Panc1 (cell line): ENCODE measurements at regions not wholly inside any gene's neighbourhood (a gene's known extent, or its start where the extent isn't known, plus 50 kb on each side); places are given as distances from the start of the nearest gene placed in this dataset.

Experiments used
- ATAC-seq: fragments of 200-7000 bp; cut with Tn5 transposase; 2 replicates; pipeline ENCODE4 v1.9.1; 2020; ENCODE audit warnings: mild to moderate bottlenecking, moderate library complexity
- BruUV-seq: library from RNA; stranded (reverse); fragments of 400-500 nt; replicated peaks from 2 replicates; lab custom pipeline; 2021; lab: Mats Ljungman, UMichigan
- CTCF ChIA-PET: fragments of 300-600 bp; sonication (Branson Sonifier 250); formaldehyde crosslinking; loops from one replicate; lab custom pipeline; 2022; ENCODE audit warnings: antibody characterized with exemption; lab: Charles Lee
- POLR2A ChIA-PET: fragments of 300-600 bp; sonication (Branson Sonifier 250); formaldehyde crosslinking; loops from one replicate; lab custom pipeline; 2022; ENCODE audit warnings: antibody characterized with exemption; lab: Charles Lee
- DNase-seq: peaks from one replicate; pipeline ENCODE4 v3.0.0-alpha.2; 2010; ENCODE audit warnings: low read depth, low spot score
- H3K27ac ChIP-seq: 2 replicates; pipeline ENCODE4 v1.5.1; 2011; ENCODE audit warnings: mild to moderate bottlenecking, low read length, inconsistent platforms
- H3K27me3 ChIP-seq: fragments of 200-500 bp; sonication (Bioruptor generic); 2 replicates; pipeline ENCODE4 v1.6.0; 2014; ENCODE audit warnings: low read length, inconsistent platforms; ENCODE audit not compliant: control insufficient read depth, insufficient read depth
- H3K36me3 ChIP-seq: fragments of 200-500 bp; sonication (Bioruptor generic); 2 replicates; pipeline ENCODE4 v1.5.1; 2014; ENCODE audit warnings: inconsistent platforms, mild to moderate bottlenecking, low read length, moderate library complexity; ENCODE audit not compliant: control insufficient read depth, insufficient read depth
- H3K4me1 ChIP-seq: 2 replicates; pipeline ENCODE4 v1.5.1; 2011; ENCODE audit warnings: inconsistent platforms, mild to moderate bottlenecking, low read length, moderate library complexity; ENCODE audit not compliant: control insufficient read depth, insufficient read depth
- H3K4me3 ChIP-seq, 2 experiments: 2 replicates each; pipeline ENCODE4 v1.5.1; 2011 to 2012; ENCODE audit warnings: low read depth in 2 of 2, low read length in 2 of 2, mild to moderate bottlenecking in 2 of 2, inconsistent platforms in 1 of 2, moderate library complexity in 1 of 2
- H3K9me3 ChIP-seq: fragments of 200-500 bp; sonication (Bioruptor generic); 2 replicates; pipeline ENCODE4 v1.5.1; 2014; ENCODE audit warnings: low read depth, mild to moderate bottlenecking, inconsistent platforms, low read length, moderate library complexity; ENCODE audit not compliant: control insufficient read depth, insufficient read depth
- CTCF ChIP-seq: fragments of 450-650 bp; IDR thresholded peaks from 2 replicates; pipeline ENCODE4 v1.5.1; 2017; ENCODE audit warnings: mild to moderate bottlenecking
- POLR2AphosphoS5 ChIP-seq: IDR thresholded peaks from 2 replicates; pipeline ENCODE4 v1.6.1; 2012; ENCODE audit warnings: mild to moderate bottlenecking, low read depth, low read length, moderate library complexity
- SIN3A ChIP-seq: IDR thresholded peaks from 2 replicates; pipeline ENCODE4 v1.6.1; 2012; ENCODE audit warnings: low read depth, mild to moderate bottlenecking, low read length, moderate library complexity, borderline replicate concordance; ENCODE audit not compliant: insufficient read depth
- TCF7L2 ChIP-seq: IDR thresholded peaks from 2 replicates; pipeline ENCODE4 v1.6.1; 2011; ENCODE audit warnings: mild to moderate bottlenecking, low read depth, low read length, inconsistent platforms
- in situ Hi-C: cut with HindIII; loops from 2 replicates; pipeline ENCODE4 v1.10.0; 2016; ENCODE audit warnings: low sequenced_read_pairs, low pct_unique_long_range_greater_than_20kb
- intact Hi-C: fragments of 100-400 bp; cut with micrococcal nuclease; formaldehyde crosslinking; loops from one replicate; pipeline ENCODE4 v1.10.0; 2022; ENCODE audit not compliant: unreplicated experiment
- TF ChIP-seq, protein P1 (sequence below), 2 experiments: IDR thresholded peaks; 2 replicates each; pipeline ENCODE4 v1.6.1; 2011 to 2012; ENCODE audit warnings: low read depth in 2 of 2, control low read depth in 1 of 2, low read length in 1 of 2, mild to moderate bottlenecking in 1 of 2, moderate library complexity in 1 of 2; ENCODE audit not compliant: insufficient read depth in 1 of 2

DNA sequence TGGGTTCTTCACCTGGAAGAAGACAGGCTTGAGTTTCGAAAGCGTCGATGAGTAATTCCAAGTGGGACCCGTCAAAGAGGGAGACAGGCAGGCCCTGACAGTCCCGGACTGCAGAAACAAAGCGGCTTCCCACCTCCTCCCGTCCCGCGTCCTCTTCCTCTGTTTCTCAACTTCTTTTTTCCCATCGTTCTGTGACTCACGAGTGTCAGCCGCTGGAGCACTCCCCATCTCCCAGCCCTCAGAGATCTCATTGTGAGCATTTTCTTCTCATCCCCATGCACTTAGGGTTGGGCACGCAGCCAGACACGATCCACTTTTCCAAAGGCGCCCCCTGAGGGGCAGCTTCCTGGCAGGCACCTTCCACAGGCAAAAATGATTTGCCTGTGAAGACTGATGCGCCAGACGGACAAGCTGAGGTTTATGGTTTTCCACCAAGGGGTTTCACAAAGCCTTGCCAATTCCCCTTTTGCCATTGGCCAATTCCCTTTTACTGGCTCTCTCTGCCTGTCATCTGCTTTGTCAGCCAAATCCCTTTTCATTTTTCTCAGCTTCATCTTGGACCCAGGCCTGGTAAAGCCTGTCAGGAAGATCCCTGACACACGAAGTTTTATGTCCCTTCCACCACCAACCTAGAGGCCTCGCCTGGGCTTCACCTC, 86.5 kb upstream of the ANKRD55 start:
- Histone ChIP-seq H3K4me3 (no peak overlapping the region), H3K9me3 (no peaks in the 10 kb centered on the region), H3K27me3 (no peaks in the 10 kb centered on the region), H3K4me1 (no peaks in the 10 kb centered on the region), H3K27ac (no peak overlapping the region), H3K36me3 (no peaks in the 10 kb centered on the region)
- in situ Hi-C loops (no loop called here), intact Hi-C loops (no loop called here)
- ChIA-PET CTCF (no interaction called here), POLR2A (no interaction called here)
- TF ChIP-seq POLR2AphosphoS5: no peak
- no peak for TF ChIP-seq SIN3A
- no peak for TF ChIP-seq CTCF
- TF ChIP-seq TCF7L2: no peak
- TF ChIP-seq, protein P1, sequence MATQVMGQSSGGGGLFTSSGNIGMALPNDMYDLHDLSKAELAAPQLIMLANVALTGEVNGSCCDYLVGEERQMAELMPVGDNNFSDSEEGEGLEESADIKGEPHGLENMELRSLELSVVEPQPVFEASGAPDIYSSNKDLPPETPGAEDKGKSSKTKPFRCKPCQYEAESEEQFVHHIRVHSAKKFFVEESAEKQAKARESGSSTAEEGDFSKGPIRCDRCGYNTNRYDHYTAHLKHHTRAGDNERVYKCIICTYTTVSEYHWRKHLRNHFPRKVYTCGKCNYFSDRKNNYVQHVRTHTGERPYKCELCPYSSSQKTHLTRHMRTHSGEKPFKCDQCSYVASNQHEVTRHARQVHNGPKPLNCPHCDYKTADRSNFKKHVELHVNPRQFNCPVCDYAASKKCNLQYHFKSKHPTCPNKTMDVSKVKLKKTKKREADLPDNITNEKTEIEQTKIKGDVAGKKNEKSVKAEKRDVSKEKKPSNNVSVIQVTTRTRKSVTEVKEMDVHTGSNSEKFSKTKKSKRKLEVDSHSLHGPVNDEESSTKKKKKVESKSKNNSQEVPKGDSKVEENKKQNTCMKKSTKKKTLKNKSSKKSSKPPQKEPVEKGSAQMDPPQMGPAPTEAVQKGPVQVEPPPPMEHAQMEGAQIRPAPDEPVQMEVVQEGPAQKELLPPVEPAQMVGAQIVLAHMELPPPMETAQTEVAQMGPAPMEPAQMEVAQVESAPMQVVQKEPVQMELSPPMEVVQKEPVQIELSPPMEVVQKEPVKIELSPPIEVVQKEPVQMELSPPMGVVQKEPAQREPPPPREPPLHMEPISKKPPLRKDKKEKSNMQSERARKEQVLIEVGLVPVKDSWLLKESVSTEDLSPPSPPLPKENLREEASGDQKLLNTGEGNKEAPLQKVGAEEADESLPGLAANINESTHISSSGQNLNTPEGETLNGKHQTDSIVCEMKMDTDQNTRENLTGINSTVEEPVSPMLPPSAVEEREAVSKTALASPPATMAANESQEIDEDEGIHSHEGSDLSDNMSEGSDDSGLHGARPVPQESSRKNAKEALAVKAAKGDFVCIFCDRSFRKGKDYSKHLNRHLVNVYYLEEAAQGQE (IDR thresholded peaks at IDR 0.05; ENCODE audit: insufficient read depth in 1 of 2, low read depth in 2 of 2, low read length in 1 of 2): no peak
- DNase-seq (no peak), ATAC-seq (no peak)
- no TSS peak for BruUV-seq

GRCh38 chr5:56317923-56318561, 84.9 kb upstream of the ANKRD55 start:
- Histone ChIP-seq H3K27me3 (no peaks in the 10 kb centered on the region), H3K4me3 (no peak overlapping the region), H3K36me3 (no peaks in the 10 kb centered on the region), H3K27ac (no peak overlapping the region), H3K4me1 (no peaks in the 10 kb centered on the region), H3K9me3 (no peaks in the 10 kb centered on the region)
- intact Hi-C loops (no loop called here), in situ Hi-C loops (no loop called here)
- CTCF ChIA-PET: no interaction called here
- no peak for TF ChIP-seq TCF7L2
- BruUV-seq: no TSS peak
- DNase-seq (no peak), ATAC-seq (no peak)
- POLR2A ChIA-PET: no interaction called here
